ENCODE measurements at regions not wholly inside any gene's neighbourhood (a gene's known extent, or its start where the extent isn't known, plus 50 kb on each side); places are given as distances from the start of the nearest gene placed in this dataset.

DNA sequence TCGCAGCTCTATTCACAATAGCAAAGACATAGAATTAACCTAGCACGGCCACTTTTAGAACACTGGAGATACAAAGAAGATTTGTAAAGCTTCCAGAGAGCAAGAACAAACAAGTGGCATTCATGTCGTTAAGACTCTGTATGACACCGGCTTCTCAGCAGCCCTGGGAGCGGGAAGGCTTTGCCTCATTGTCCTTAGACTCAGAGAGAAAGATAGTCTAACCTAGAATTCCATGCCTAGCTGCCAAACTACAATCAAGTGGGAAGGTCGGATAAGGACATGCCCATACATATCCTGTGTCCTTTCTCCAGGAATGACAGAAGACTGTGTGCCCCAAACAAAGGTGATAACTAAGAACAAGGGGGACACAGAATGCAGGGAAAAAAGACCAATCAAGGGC is 1038.3 kb downstream of the BCL11B start:
- TF ChIP-seq EZH2 (IDR thresholded peaks at IDR 0.05; ENCODE audit: borderline replicate concordance), result no peak
- no peak for TF ChIP-seq EZH2phosphoT487 (IDR thresholded peaks at IDR 0.05; ENCODE audit: low read depth, severe bottlenecking, unreplicated experiment)
- TF ChIP-seq, protein P1, sequence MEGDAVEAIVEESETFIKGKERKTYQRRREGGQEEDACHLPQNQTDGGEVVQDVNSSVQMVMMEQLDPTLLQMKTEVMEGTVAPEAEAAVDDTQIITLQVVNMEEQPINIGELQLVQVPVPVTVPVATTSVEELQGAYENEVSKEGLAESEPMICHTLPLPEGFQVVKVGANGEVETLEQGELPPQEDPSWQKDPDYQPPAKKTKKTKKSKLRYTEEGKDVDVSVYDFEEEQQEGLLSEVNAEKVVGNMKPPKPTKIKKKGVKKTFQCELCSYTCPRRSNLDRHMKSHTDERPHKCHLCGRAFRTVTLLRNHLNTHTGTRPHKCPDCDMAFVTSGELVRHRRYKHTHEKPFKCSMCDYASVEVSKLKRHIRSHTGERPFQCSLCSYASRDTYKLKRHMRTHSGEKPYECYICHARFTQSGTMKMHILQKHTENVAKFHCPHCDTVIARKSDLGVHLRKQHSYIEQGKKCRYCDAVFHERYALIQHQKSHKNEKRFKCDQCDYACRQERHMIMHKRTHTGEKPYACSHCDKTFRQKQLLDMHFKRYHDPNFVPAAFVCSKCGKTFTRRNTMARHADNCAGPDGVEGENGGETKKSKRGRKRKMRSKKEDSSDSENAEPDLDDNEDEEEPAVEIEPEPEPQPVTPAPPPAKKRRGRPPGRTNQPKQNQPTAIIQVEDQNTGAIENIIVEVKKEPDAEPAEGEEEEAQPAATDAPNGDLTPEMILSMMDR (IDR thresholded peaks at IDR 0.05; ENCODE audit: poor library complexity), result no peak
